Osteoblast (primary cell): ENCODE measurements at regions not wholly inside any gene's neighbourhood (a gene's known extent, or its start where the extent isn't known, plus 50 kb on each side); places are given as distances from the start of the nearest gene placed in this dataset.

ENCODE experiments used
- DNase-seq: peaks from one replicate; pipeline ENCODE4 v3.0.0; 2011; ENCODE audit warnings: low spot score, mixed read lengths; ENCODE audit not compliant: insufficient read length; ENCODE audit errors: missing footprints
- H2AFZ ChIP-seq: 2 replicates; pipeline ENCODE4 v1.6.0; 2011; ENCODE audit warnings: mild to moderate bottlenecking, low read length
- H3K27ac ChIP-seq: 2 replicates; pipeline ENCODE4 v1.5.1; 2011; ENCODE audit warnings: mild to moderate bottlenecking, low read depth, low read length, moderate library complexity
- H3K27me3 ChIP-seq: 2 replicates; pipeline ENCODE4 v1.6.0; 2012; ENCODE audit warnings: mild to moderate bottlenecking, control low read depth, inconsistent platforms, low read length, moderate library complexity; ENCODE audit not compliant: insufficient read depth
- H3K36me3 ChIP-seq: 2 replicates; pipeline ENCODE4 v1.5.1; 2011; ENCODE audit warnings: mild to moderate bottlenecking, low read length, control low read depth, moderate library complexity; ENCODE audit not compliant: insufficient read depth
- H3K4me1 ChIP-seq: 2 replicates; pipeline ENCODE4 v1.5.1; 2011; ENCODE audit warnings: mild to moderate bottlenecking, low read length, control low read depth, moderate library complexity; ENCODE audit not compliant: insufficient read depth
- H3K4me2 ChIP-seq: 2 replicates; pipeline ENCODE4 v1.6.0; 2011; ENCODE audit warnings: mild to moderate bottlenecking, low read length; ENCODE audit not compliant: insufficient read depth
- H3K4me3 ChIP-seq: fragments of 200-600 bp; sonication (generic); 3 replicates; pipeline ENCODE4 v1.5.1; 2012; ENCODE audit warnings: mild to moderate bottlenecking, low read length, inconsistent platforms; ENCODE audit not compliant: insufficient read depth
- H3K79me2 ChIP-seq: 2 replicates; pipeline ENCODE4 v1.6.0; 2012; ENCODE audit warnings: mild to moderate bottlenecking, low read length, control low read depth, inconsistent platforms; ENCODE audit not compliant: insufficient read depth
- H3K9me3 ChIP-seq: 2 replicates; pipeline ENCODE4 v1.5.1; 2011; ENCODE audit warnings: low read depth, low read length, control low read depth
- H4K20me1 ChIP-seq: 2 replicates; pipeline ENCODE4 v1.6.0; 2012; ENCODE audit warnings: mild to moderate bottlenecking, low read length, control low read depth; ENCODE audit not compliant: insufficient read depth
- TF ChIP-seq, protein P1 (sequence below): IDR thresholded peaks from 2 replicates; pipeline ENCODE4 v1.5.1; 2011; ENCODE audit warnings: mild to moderate bottlenecking, low read depth, low read length, moderate library complexity; ENCODE audit errors: extremely low read depth

DNA sequence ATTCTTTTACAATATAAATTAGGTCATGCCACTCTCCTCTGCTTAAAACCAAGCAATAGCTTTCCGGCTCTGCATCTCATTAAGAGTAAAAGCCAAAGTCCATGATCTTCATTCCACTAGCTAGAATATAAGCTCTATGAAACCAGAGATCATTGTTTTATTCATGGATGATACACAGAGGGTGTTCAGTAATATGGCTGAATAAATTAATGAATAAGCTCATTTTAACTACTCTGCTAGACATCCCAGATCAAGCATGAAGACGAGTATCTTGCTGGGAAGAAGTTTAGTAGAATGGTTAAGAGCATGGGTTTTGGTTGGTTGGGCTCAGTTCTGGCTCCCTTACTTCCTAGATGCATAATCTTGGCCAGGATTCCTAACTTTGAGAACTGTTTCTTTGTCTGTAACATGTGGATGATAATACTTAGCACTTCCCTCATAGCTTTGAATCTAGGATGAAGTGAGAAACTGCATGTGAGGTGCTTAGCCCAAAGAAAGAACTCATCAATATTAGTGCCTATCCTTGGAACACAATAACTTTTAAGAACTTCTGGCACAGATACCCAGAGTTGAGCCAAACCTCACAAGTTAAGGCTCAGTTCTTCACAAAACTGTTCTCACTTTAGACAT, 106.8 kb downstream of the MSX2 start:
- H3K4me2 ChIP-seq, result no peak overlapping the region
- H3K9me3 ChIP-seq, result no peaks in the 10 kb centered on the region
- H4K20me1 ChIP-seq, result no peaks in the 10 kb centered on the region
- H2AFZ ChIP-seq, result no peak overlapping the region
- no peaks in the 10 kb centered on the region for H3K4me1 ChIP-seq
- TF ChIP-seq, protein P1, sequence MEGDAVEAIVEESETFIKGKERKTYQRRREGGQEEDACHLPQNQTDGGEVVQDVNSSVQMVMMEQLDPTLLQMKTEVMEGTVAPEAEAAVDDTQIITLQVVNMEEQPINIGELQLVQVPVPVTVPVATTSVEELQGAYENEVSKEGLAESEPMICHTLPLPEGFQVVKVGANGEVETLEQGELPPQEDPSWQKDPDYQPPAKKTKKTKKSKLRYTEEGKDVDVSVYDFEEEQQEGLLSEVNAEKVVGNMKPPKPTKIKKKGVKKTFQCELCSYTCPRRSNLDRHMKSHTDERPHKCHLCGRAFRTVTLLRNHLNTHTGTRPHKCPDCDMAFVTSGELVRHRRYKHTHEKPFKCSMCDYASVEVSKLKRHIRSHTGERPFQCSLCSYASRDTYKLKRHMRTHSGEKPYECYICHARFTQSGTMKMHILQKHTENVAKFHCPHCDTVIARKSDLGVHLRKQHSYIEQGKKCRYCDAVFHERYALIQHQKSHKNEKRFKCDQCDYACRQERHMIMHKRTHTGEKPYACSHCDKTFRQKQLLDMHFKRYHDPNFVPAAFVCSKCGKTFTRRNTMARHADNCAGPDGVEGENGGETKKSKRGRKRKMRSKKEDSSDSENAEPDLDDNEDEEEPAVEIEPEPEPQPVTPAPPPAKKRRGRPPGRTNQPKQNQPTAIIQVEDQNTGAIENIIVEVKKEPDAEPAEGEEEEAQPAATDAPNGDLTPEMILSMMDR, result no peak
- H3K27ac ChIP-seq, result no peak overlapping the region
- H3K4me3 ChIP-seq, result no peak overlapping the region
- H3K36me3 ChIP-seq, result no peaks in the 10 kb centered on the region
- no peaks in the 10 kb centered on the region for H3K79me2 ChIP-seq
- no peak for DNase-seq
- no peaks in the 10 kb centered on the region for H3K27me3 ChIP-seq

DNA sequence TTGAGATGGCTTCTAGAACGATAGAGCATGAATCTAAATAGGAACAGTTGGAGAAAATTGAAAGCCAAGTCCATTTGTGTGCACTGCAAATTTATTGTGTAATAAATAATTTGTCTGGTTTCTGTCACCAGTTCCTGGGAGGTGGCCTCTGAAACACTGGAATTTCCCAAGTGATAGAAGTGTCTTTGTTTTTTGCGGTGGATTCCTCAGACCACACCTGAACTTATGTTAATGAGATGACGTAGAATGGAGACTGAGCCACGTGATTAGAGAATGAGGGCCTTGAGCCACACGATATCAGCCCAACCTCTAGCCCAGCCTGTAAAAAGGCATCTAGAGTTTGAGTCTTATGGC, 105.1 kb downstream of the MSX2 start:
- no peak for DNase-seq
- TF ChIP-seq, protein P1, result no peak
- H2AFZ ChIP-seq, result no peak overlapping the region
- no peaks in the 10 kb centered on the region for H3K9me3 ChIP-seq
- no peaks in the 10 kb centered on the region for H3K79me2 ChIP-seq
- no peak overlapping the region for H3K4me2 ChIP-seq
- no peak overlapping the region for H3K27ac ChIP-seq
- no peaks in the 10 kb centered on the region for H3K27me3 ChIP-seq
- no peaks in the 10 kb centered on the region for H3K36me3 ChIP-seq
- H3K4me1 ChIP-seq, result no peaks in the 10 kb centered on the region
- no peaks in the 10 kb centered on the region for H4K20me1 ChIP-seq
- no peak overlapping the region for H3K4me3 ChIP-seq

GRCh38 chr5:174828804-174829510, 104.6 kb downstream of the MSX2 start:
- Histone ChIP-seq H2AFZ (no peak overlapping the region), H3K4me1 (no peaks in the 10 kb centered on the region), H3K4me2 (no peak overlapping the region)

GRCh38 chr5:174827558-174827957, 103.2 kb downstream of the MSX2 start:
- no peaks in the 10 kb centered on the region for H4K20me1 ChIP-seq
- H3K27me3 ChIP-seq, result no peaks in the 10 kb centered on the region
- no peak for DNase-seq
- H3K9me3 ChIP-seq, result no peaks in the 10 kb centered on the region
- H3K27ac ChIP-seq, result no peak overlapping the region
- no peak overlapping the region for H3K4me2 ChIP-seq
- no peaks in the 10 kb centered on the region for H3K36me3 ChIP-seq
- no peak overlapping the region for H2AFZ ChIP-seq
- TF ChIP-seq, protein P1, result no peak
- H3K79me2 ChIP-seq, result no peaks in the 10 kb centered on the region
- no peaks in the 10 kb centered on the region for H3K4me1 ChIP-seq
- no peak overlapping the region for H3K4me3 ChIP-seq

More at GRCh38 chr5:174828804-174829510, 104.6 kb downstream of the MSX2 start:
- no peaks in the 10 kb centered on the region for H3K79me2 ChIP-seq
- no peaks in the 10 kb centered on the region for H3K9me3 ChIP-seq
- H3K36me3 ChIP-seq, result no peaks in the 10 kb centered on the region
- H4K20me1 ChIP-seq, result no peaks in the 10 kb centered on the region
- H3K4me3 ChIP-seq, result no peak overlapping the region
- TF ChIP-seq, protein P1, result no peak
- no peaks in the 10 kb centered on the region for H3K27me3 ChIP-seq
- no peak for DNase-seq
- H3K27ac ChIP-seq, result no peak overlapping the region
